Esophagus squamous epithelium (tissue), 5 donors: ENCODE measurements at regions not wholly inside any gene's neighbourhood (a gene's known extent, or its start where the extent isn't known, plus 50 kb on each side); places are given as distances from the start of the nearest gene placed in this dataset.

ENCODE experiments used
- DNase-seq: peaks from one replicate; lab custom pipeline; 2025; lab: John Stamatoyannopoulos, UW
- H3K27ac ChIP-seq, 4 donors: fragments of 200-600 bp; sonication (generic); one replicate each; pipeline ENCODE4 v1.5.1; 2016 to 2019; ENCODE audit warnings: mild to moderate bottlenecking in 1 of 4
- H3K27me3 ChIP-seq, 4 donors: fragments of 200-600 bp; sonication (generic); 1 replicate in 3 of 4; 2 replicates in 1 of 4; pipeline versions ENCODE4 v1.5.1 to v1.6.0; 2017 to 2021; ENCODE audit warnings: antibody characterized with exemption in 1 of 4
- H3K36me3 ChIP-seq, 3 donors: fragments of 200-600 bp; sonication (generic); one replicate each; pipeline ENCODE4 v1.5.1; 2016 to 2019
- H3K4me1 ChIP-seq, 3 donors: fragments of 200-600 bp; sonication (generic); one replicate each; pipeline ENCODE4 v1.5.1; 2017 to 2019
- H3K4me3 ChIP-seq, 4 donors: fragments of 200-600 bp; sonication (generic); 1 replicate in 3 of 4; 2 replicates in 1 of 4; pipeline ENCODE4 v1.5.1; 2016 to 2019; ENCODE audit warnings: mild to moderate bottlenecking in 2 of 4, moderate library complexity in 1 of 4
- H3K9me3 ChIP-seq, 3 donors: fragments of 200-600 bp; sonication (generic); one replicate each; pipeline ENCODE4 v1.5.1; 2016 to 2019
- POLR2A ChIP-seq, 4 donors: fragments of 450-650 bp; IDR thresholded peaks; one replicate each; pipeline ENCODE4 v1.6.1; 2017; ENCODE audit warnings: antibody characterized with exemption in 4 of 4, mild to moderate bottlenecking in 4 of 4, moderate library complexity in 3 of 4
- WGBS, 2 donors: methylation state at CpG; one replicate each; pipeline ENCODE4 v1.1.5; 2018; 5-methylcytosine and 5-hydroxymethylcytosine counted together
- intact Hi-C: fragments of 100-400 bp; cut with DNase I; formaldehyde crosslinking; loops from one replicate; pipeline ENCODE4 v1.15.0; 2022
- TF ChIP-seq, protein P1 (sequence below), 6 experiments: fragments of 450-650 bp in 4 of 6; fragments of 200-600 bp in 2 of 6; sonication (generic) in 2 of 6; IDR thresholded peaks; one replicate each; pipeline ENCODE4 v1.5.1; 2016 to 2019; ENCODE audit warnings: antibody characterized with exemption in 6 of 6, mild to moderate bottlenecking in 4 of 6, moderate library complexity in 4 of 6
- donor health status: DM: yes; HTN: yes; CAD: no.

DNA sequence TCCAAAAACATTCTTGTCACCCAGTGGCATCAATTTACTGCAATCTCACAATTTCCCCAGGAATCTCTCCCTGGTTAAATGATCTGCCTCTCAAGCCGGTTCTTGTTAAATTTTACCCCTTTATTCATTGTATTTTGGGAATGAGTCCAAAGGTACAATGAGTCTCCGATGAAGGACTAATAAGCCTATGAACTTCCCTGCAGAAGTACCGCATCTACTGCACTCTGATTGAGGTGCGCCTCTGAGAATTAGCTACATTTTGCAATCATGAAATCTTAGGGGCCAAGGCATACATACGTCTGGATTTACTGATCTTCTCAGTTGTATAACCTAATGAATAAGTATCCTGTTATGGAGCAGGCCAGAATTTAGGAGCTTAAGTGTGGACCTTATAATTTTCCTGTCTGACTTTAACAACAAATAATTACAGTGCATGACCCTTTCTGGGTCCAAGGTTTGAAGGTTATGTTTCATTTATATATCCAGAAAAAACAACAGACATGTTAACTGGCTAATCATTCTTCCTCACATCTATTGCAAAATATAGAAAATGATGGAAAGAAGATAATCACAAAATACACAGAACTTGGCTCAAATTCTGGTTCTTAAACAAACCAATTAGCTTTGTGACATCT, 261.8 kb upstream of the NRXN1 start:
- H3K9me3 ChIP-seq: no peaks in the 10 kb centered on the region
- 64 to 66% methylated on average over 5 of the region's 5 CpGs for WGBS, 2 donors
- TF ChIP-seq, protein P1, sequence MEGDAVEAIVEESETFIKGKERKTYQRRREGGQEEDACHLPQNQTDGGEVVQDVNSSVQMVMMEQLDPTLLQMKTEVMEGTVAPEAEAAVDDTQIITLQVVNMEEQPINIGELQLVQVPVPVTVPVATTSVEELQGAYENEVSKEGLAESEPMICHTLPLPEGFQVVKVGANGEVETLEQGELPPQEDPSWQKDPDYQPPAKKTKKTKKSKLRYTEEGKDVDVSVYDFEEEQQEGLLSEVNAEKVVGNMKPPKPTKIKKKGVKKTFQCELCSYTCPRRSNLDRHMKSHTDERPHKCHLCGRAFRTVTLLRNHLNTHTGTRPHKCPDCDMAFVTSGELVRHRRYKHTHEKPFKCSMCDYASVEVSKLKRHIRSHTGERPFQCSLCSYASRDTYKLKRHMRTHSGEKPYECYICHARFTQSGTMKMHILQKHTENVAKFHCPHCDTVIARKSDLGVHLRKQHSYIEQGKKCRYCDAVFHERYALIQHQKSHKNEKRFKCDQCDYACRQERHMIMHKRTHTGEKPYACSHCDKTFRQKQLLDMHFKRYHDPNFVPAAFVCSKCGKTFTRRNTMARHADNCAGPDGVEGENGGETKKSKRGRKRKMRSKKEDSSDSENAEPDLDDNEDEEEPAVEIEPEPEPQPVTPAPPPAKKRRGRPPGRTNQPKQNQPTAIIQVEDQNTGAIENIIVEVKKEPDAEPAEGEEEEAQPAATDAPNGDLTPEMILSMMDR (IDR thresholded peaks at IDR 0.05): no peak
- TF ChIP-seq POLR2A (IDR thresholded peaks at IDR 0.05): no peak
- no peaks in the 10 kb centered on the region for H3K36me3 ChIP-seq
- no peak for DNase-seq
- no peaks in the 10 kb centered on the region for H3K27me3 ChIP-seq
- intact Hi-C loops: no loop called here
- H3K27ac ChIP-seq: no peak overlapping the region
- H3K4me3 ChIP-seq: no peak overlapping the region
- H3K4me1 ChIP-seq: no peaks in the 10 kb centered on the region

DNA sequence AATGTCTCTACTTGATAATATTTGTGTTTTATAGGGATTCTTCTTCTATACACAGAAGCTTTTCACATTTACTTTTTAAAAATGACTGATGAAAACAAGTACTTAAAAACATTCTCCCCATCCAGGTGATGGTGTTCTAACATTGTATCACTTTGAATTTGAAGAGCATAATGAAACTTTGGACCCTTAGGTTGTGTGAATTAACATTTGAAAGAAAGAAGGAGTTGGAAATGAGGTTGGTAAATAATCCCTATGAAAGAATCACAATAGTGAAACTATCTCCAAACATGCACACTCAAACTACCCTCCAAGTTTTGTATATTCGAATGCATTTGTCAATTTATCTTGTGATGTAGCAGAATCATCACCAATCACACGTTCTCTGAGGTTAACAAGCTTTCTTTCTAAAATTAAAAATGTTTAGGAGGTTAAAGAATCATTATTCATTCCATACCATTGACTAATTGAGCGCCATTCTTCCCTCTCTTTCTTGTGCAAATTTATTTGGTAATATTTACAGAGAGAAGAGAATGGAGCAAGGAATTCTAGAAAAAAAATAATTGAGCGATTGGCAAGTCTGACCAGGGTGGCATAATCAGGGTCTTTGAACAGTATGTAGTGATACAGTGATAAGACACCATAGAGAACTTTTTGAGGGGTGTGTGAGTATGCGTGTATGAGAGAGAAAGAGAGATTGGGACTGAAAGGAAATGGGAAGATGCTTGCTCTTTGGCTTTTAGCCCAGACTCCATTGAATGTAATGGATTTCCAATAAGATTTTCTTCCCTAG, 260.0 kb upstream of the NRXN1 start:
- Histone ChIP-seq H3K27me3 (no peaks in the 10 kb centered on the region), H3K9me3 (no peaks in the 10 kb centered on the region), H3K27ac (no peak overlapping the region), H3K4me1 (no peaks in the 10 kb centered on the region), H3K4me3 (no peak overlapping the region), H3K36me3 (no peaks in the 10 kb centered on the region)
- no peak for DNase-seq
- 45 to 52% methylated on average over 5 of the region's 5 CpGs for WGBS, 2 donors
- no peak for TF ChIP-seq POLR2A (IDR thresholded peaks at IDR 0.05)
- TF ChIP-seq, protein P1 (IDR thresholded peaks at IDR 0.05): no peak
- intact Hi-C loops: no loop called here

DNA sequence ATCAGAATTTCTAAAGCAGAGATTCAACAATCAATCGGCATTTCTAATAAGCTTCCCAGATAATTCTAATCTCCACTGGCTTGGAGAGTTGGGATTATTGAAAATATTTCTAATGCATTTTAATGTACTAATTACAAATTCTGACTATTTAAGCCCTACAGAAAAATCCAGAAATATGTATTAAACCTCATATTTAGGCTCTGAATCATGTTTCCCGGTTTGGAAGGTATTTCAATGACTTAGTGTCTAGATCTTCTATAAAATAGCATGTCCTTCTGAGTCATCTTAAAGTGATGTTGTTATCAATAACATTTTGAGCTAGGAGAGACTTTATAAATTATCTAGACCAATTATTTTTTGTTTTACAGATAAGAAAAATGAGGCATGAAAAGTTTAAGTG, 258.8 kb upstream of the NRXN1 start:
- intact Hi-C loops: no loop called here
- H3K36me3 ChIP-seq: no peaks in the 10 kb centered on the region
- WGBS, 2 donors: 62 to 69% methylated on average over 2 of the region's 2 CpGs
- H3K4me1 ChIP-seq: no peaks in the 10 kb centered on the region
- no peak for DNase-seq
- TF ChIP-seq, protein P1 (IDR thresholded peaks at IDR 0.05): no peak
- no peak for TF ChIP-seq POLR2A (IDR thresholded peaks at IDR 0.05)
- no peak overlapping the region for H3K4me3 ChIP-seq
- H3K27ac ChIP-seq: no peak overlapping the region
- no peaks in the 10 kb centered on the region for H3K9me3 ChIP-seq
- H3K27me3 ChIP-seq: no peaks in the 10 kb centered on the region

DNA sequence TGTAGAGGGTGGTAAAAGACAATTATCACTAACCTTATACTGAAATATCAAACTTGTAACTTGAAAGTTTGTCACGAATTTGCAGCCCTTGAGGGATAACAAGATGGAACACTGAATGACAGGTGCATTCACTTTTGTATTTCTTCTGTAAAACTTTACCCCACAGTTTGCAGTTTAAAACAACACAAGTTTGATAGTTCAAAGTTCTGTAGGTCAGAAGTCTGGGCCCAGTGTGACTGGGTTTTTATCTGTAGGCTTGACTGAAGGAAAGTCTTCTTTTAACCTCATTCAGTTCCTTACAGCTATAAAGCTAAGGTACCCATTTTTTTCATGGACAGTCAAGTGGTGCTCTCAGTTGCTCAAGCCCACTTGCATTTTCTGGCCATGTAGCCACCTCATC, 257.1 kb upstream of the NRXN1 start:
- intact Hi-C loops: no loop called here
- no peak overlapping the region for H3K27ac ChIP-seq
- DNase-seq: no peak
- H3K36me3 ChIP-seq: no peaks in the 10 kb centered on the region
- no peak overlapping the region for H3K4me3 ChIP-seq
- WGBS, 2 donors: 38 to 58% methylated on average over 1 of the region's 1 CpG
- H3K27me3 ChIP-seq: no peaks in the 10 kb centered on the region
- TF ChIP-seq POLR2A (IDR thresholded peaks at IDR 0.05): no peak
- TF ChIP-seq, protein P1 (IDR thresholded peaks at IDR 0.05): no peak
- no peaks in the 10 kb centered on the region for H3K4me1 ChIP-seq
- no peaks in the 10 kb centered on the region for H3K9me3 ChIP-seq

DNA sequence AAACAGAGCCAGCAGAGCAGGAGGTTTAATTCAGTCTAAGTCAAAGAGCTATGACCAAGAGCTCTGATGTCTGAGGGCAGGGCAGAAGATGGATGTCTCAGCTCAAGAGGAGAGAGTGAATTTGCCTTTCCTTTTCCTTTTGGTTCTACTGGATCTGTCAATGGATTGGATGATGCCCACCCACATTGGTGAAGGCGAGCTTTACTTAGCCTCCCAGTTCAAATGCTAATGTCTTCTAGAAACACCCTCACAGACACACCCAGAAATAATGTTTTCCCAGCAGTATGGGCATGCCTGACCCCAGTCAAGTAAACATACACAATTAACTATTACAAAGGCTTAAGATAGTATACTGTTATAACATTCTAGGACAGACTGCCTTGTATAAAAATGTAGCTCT, 236.3 kb upstream of the NRXN1 start:
- no peaks in the 10 kb centered on the region for H3K9me3 ChIP-seq
- H3K4me1 ChIP-seq: no peaks in the 10 kb centered on the region
- DNase-seq: no peak
- intact Hi-C loops: no loop called here
- no peak overlapping the region for H3K27ac ChIP-seq
- no peak for TF ChIP-seq POLR2A (IDR thresholded peaks at IDR 0.05)
- TF ChIP-seq, protein P1 (IDR thresholded peaks at IDR 0.05): no peak
- H3K27me3 ChIP-seq: no peaks in the 10 kb centered on the region
- 42 to 83% methylated on average over 1 of the region's 1 CpG for WGBS, 2 donors
- H3K36me3 ChIP-seq: no peaks in the 10 kb centered on the region
- no peak overlapping the region for H3K4me3 ChIP-seq
